ENCODE measurements at regions not wholly inside any gene's neighbourhood (a gene's known extent, or its start where the extent isn't known, plus 50 kb on each side); places are given as distances from the start of the nearest gene placed in this dataset.

- TF ChIP-seq CTCF (IDR thresholded peaks at IDR 0.05) (no peak), POLR2A (IDR thresholded peaks at IDR 0.05) (no peak)
Observed at GRCh38 chr5:61268871-61269270, 63.2 kb upstream of the ZSWIM6 start.
